Mammary epithelial cell (primary cell): ENCODE measurements at regions not wholly inside any gene's neighbourhood (a gene's known extent, or its start where the extent isn't known, plus 50 kb on each side); places are given as distances from the start of the nearest gene placed in this dataset.

ENCODE experiments used
- CTCF ChIP-seq, 2 donors: IDR thresholded peaks in 1 of 2; conservative IDR thresholded peaks in 1 of 2; 2 replicates each; pipeline ENCODE4 v1.5.1; 2011 to 2012; ENCODE audit warnings: inconsistent platforms in 2 of 2, low read length in 2 of 2, mild to moderate bottlenecking in 2 of 2, control low read depth in 1 of 2, low read depth in 1 of 2; ENCODE audit not compliant: insufficient read depth in 1 of 2; ENCODE audit errors: extremely low read depth in 1 of 2
- EZH2 ChIP-seq: IDR thresholded peaks from 2 replicates; pipeline ENCODE4 v1.6.1; 2012; ENCODE audit warnings: low read length, inconsistent platforms, borderline replicate concordance

DNA sequence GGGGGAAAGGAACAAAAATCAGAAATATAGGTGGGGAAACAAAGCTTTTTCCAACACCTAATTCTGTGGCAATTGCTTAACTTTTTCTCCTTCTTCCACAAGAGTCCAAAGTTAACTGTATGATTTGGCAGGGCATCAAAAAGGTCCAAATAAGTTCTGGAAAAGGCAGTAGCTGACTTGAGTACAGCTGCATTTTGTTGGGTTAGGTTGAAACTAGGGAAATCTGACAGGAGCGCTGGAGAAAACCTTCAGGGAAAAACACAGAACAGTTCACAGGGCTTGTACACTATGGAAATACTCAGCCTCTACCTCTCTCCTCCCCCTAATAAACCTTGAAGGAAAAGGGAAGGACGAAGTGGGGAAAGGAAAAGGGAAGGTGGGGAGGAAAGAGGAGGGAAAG, 438.6 kb downstream of the ZEB2 start:
- TF ChIP-seq CTCF (conservative IDR thresholded peaks at IDR 0.05 in 1 of 2, IDR thresholded peaks at IDR 0.05 in 1 of 2; ENCODE audit: extremely low read depth in 1 of 2, insufficient read depth in 1 of 2, low read depth in 1 of 2, low read length in 2 of 2) (no peak), EZH2 (no peak)
